CD4-positive, alpha-beta memory T cell (primary cell): ENCODE measurements at regions not wholly inside any gene's neighbourhood (a gene's known extent, or its start where the extent isn't known, plus 50 kb on each side); places are given as distances from the start of the nearest gene placed in this dataset.

ENCODE experiments used
- CTCF ChIA-PET: fragments of 350-600 bp; sonication (Branson Sonifier 250); formaldehyde crosslinking; loops from one replicate; lab custom pipeline; 2021; ENCODE audit warnings: inconsistent platforms; ENCODE audit not compliant: partially characterized antibody; lab: Charles Lee
- POLR2A ChIA-PET: fragments of 350-600 bp; sonication (Branson Sonifier 250); formaldehyde crosslinking; loops from one replicate; lab custom pipeline; 2021; ENCODE audit not compliant: partially characterized antibody; lab: Charles Lee
- DNase-seq, 5 donors: peaks; one replicate each; pipeline versions ENCODE4 v3.0.0 to v3.0.0-alpha.2; 2020 to 2022; ENCODE audit warnings: mixed read lengths in 1 of 5
- H3K27ac ChIP-seq: one replicate; pipeline ENCODE4 v1.7.0; 2013; ENCODE audit warnings: low read depth, low read length
- H3K27me3 ChIP-seq: 2 replicates; pipeline ENCODE4 v1.7.0; 2013; ENCODE audit warnings: mild to moderate bottlenecking, low read length, moderate library complexity; ENCODE audit not compliant: insufficient read depth
- H3K36me3 ChIP-seq: 2 replicates; pipeline ENCODE4 v1.7.0; 2013; ENCODE audit warnings: mild to moderate bottlenecking, low read length, moderate library complexity; ENCODE audit not compliant: insufficient read depth
- H3K4me1 ChIP-seq: 2 replicates; pipeline ENCODE4 v1.7.0; 2013; ENCODE audit warnings: mild to moderate bottlenecking, low read length, moderate library complexity; ENCODE audit not compliant: insufficient read depth
- H3K4me3 ChIP-seq, 2 donors: one replicate each; pipeline ENCODE4 v1.7.0; 2013; ENCODE audit warnings: low read length in 2 of 2, mild to moderate bottlenecking in 1 of 2
- H3K9me3 ChIP-seq, 2 donors: one replicate each; pipeline ENCODE4 v1.7.0; 2013; ENCODE audit warnings: low read length in 2 of 2, control low read depth in 1 of 2; ENCODE audit not compliant: control insufficient read depth in 1 of 2
- H3K27ac Mint-ChIP-seq, 7 donors: one replicate each; pipeline ENCODE4 v1.8.0; 2020 to 2021; ENCODE audit warnings: mixed read lengths in 7 of 7, mild to moderate bottlenecking in 6 of 7, inconsistent platforms in 3 of 7, moderate library complexity in 3 of 7
- H3K27me3 Mint-ChIP-seq, 2 donors: one replicate each; pipeline ENCODE4 v1.8.0; 2020 to 2021; ENCODE audit warnings: mixed read lengths in 2 of 2
- H3K36me3 Mint-ChIP-seq, 2 donors: one replicate each; pipeline ENCODE4 v1.8.0; 2020 to 2021; ENCODE audit warnings: mixed read lengths in 2 of 2, inconsistent platforms in 1 of 2, mild to moderate bottlenecking in 1 of 2
- H3K4me1 Mint-ChIP-seq, 4 donors: one replicate each; pipeline ENCODE4 v1.8.0; 2020 to 2021; ENCODE audit warnings: mixed read lengths in 4 of 4, mild to moderate bottlenecking in 1 of 4
- H3K4me3 Mint-ChIP-seq, 8 donors: one replicate each; pipeline ENCODE4 v1.8.0; 2020 to 2021; ENCODE audit warnings: mixed read lengths in 8 of 8, mild to moderate bottlenecking in 7 of 8, moderate library complexity in 6 of 8, inconsistent platforms in 3 of 8
- H3K9me3 Mint-ChIP-seq, 8 donors: one replicate each; pipeline ENCODE4 v1.8.0; 2020 to 2021; ENCODE audit warnings: mixed read lengths in 8 of 8, mild to moderate bottlenecking in 5 of 8, inconsistent platforms in 3 of 8, moderate library complexity in 1 of 8
- intact Hi-C: fragments of 100-400 bp; cut with micrococcal nuclease; formaldehyde crosslinking; loops from one replicate; pipeline ENCODE4 v1.15.1; 2023

DNA sequence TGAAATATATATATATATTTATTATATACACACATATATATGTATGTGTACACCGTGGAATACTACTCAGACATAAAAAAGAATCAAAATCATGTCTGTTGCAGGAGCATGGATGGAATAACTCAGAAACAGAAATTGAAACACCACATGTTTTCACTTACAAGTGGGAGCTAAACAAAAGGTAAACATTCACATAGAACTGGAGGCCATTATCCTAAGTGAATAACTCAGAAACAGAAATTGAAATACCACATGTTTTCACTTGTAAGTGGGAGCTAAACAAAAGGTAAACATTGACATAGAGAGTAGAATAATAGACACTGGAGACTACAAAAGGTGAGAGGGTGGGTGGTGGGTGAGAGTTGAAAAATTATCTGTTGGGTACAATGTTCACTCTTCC is 171.5 kb upstream of the GOLIM4 start:
- no peak for DNase-seq
- Mint-ChIP-seq H3K4me3 (no peak overlapping the region), H3K4me1 (no peaks in the 10 kb centered on the region), H3K9me3 (peaks cover 0 to 2% (median 0%) of the 10 kb centered on the region in 8 donors), H3K27me3 (no peaks in the 10 kb centered on the region), H3K27ac (no peak overlapping the region), H3K36me3 (no peaks in the 10 kb centered on the region)
- no peaks in the 10 kb centered on the region for H3K36me3 ChIP-seq
- no peak overlapping the region for H3K27ac ChIP-seq
- H3K9me3 ChIP-seq, result no peaks in the 10 kb centered on the region
- H3K27me3 ChIP-seq, result no peaks in the 10 kb centered on the region
- H3K4me1 ChIP-seq, result no peaks in the 10 kb centered on the region
- ChIA-PET CTCF (no interaction called here), POLR2A (no interaction called here)
- no peak overlapping the region for H3K4me3 ChIP-seq
- intact Hi-C loops, result no loop called here

DNA sequence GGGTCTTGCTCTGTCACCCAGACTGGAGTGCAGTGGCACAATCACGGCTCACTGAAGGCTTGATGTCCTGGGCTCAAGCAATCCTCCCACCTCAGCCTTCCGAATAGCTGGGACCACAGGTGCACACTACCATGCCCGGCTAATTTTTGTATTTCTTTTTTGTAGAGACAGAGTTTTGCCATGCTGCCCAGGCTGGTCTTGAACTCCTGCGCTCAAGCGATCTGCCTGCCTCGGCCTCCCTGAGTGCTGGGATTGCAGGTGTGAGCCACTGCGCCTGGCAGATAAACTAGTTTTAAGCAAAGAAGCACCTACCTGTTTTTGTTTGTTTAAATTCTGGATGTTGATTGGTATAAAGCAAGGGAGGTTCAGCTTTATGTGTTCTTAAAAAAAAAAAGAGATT is 170.6 kb upstream of the GOLIM4 start:
- Histone ChIP-seq H3K27ac (no peak overlapping the region), H3K36me3 (no peaks in the 10 kb centered on the region), H3K9me3 (no peaks in the 10 kb centered on the region), H3K4me1 (no peaks in the 10 kb centered on the region), H3K4me3 (no peak overlapping the region), H3K27me3 (no peaks in the 10 kb centered on the region)
- H3K27ac Mint-ChIP-seq, result no peak overlapping the region
- POLR2A ChIA-PET, result no interaction called here
- H3K9me3 Mint-ChIP-seq, result peaks cover 0 to 4% (median 0%) of the 10 kb centered on the region in 8 donors
- CTCF ChIA-PET, result no interaction called here
- H3K4me3 Mint-ChIP-seq, result no peak overlapping the region
- intact Hi-C loops, result no loop called here
- H3K36me3 Mint-ChIP-seq, result no peaks in the 10 kb centered on the region
- no peak for DNase-seq
- no peaks in the 10 kb centered on the region for H3K27me3 Mint-ChIP-seq
- H3K4me1 Mint-ChIP-seq, result no peaks in the 10 kb centered on the region

DNA sequence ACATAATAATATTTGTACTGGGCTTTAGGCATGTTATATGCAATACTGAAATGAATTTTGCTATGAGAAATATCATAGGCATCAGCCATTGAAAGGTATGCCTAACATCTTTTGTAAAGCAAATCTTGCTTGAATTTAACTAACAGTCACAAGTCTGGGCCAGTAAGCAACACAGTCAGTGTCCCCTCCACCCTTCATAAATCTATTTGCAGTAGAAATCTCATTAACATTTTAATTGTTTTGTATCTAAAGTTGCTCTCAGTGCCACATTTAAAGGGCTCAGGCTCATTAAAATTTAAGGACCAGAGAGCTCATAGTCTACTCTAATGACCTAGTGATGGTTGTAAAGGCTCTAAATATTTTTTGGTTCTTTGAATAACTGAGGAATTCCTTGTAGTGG is 167.2 kb upstream of the GOLIM4 start:
- Histone ChIP-seq H3K4me3 (no peak overlapping the region), H3K9me3 (no peaks in the 10 kb centered on the region), H3K27me3 (no peaks in the 10 kb centered on the region), H3K4me1 (no peaks in the 10 kb centered on the region), H3K27ac (no peak overlapping the region), H3K36me3 (no peaks in the 10 kb centered on the region)
- no peak for DNase-seq
- ChIA-PET CTCF (no interaction called here), POLR2A (no interaction called here)
- H3K36me3 Mint-ChIP-seq, result no peaks in the 10 kb centered on the region
- H3K27me3 Mint-ChIP-seq, result peaks cover 0 to 1% of the 10 kb centered on the region in 2 donors
- H3K4me1 Mint-ChIP-seq, result no peaks in the 10 kb centered on the region
- intact Hi-C loops, result no loop called here
- no peak overlapping the region for H3K4me3 Mint-ChIP-seq
- no peak overlapping the region for H3K27ac Mint-ChIP-seq
- peaks cover 0 to 8% (median 0%) of the 10 kb centered on the region in 8 donors for H3K9me3 Mint-ChIP-seq

GRCh38 chr3:168260859-168261258 is 165.1 kb upstream of the GOLIM4 start:
- Mint-ChIP-seq H3K9me3 (peaks cover 0 to 8% (median 2%) of the 10 kb centered on the region in 8 donors), H3K27ac (no peak overlapping the region), H3K36me3 (no peaks in the 10 kb centered on the region), H3K27me3 (peaks cover 0 to 1% of the 10 kb centered on the region in 2 donors), H3K4me3 (no peak overlapping the region), H3K4me1 (no peaks in the 10 kb centered on the region)
- Histone ChIP-seq H3K4me1 (no peaks in the 10 kb centered on the region), H3K36me3 (no peaks in the 10 kb centered on the region), H3K27me3 (no peaks in the 10 kb centered on the region), H3K27ac (no peak overlapping the region), H3K4me3 (no peak overlapping the region), H3K9me3 (no peaks in the 10 kb centered on the region)
- DNase-seq, result no peak
- intact Hi-C loops, result no loop called here
- POLR2A ChIA-PET, result no interaction called here
- CTCF ChIA-PET, result no interaction called here

- Mint-ChIP-seq H3K27me3 (peaks cover 22 to 26% of the 10 kb centered on the region in 2 donors), H3K27ac (no peak overlapping the region), H3K9me3 (peaks cover 0 to 7% (median 5%) of the 10 kb centered on the region in 8 donors), H3K4me3 (no peak overlapping the region), H3K4me1 (peaks cover 4 to 13% (median 6%) of the 10 kb centered on the region in 4 donors), H3K36me3 (no peaks in the 10 kb centered on the region)
- Histone ChIP-seq H3K9me3 (no peaks in the 10 kb centered on the region), H3K27ac (no peak overlapping the region), H3K4me3 (no peak overlapping the region), H3K27me3 (no peaks in the 10 kb centered on the region), H3K36me3 (no peaks in the 10 kb centered on the region), H3K4me1 (no peaks in the 10 kb centered on the region)
- ChIA-PET CTCF (no interaction called here), POLR2A (no interaction called here)
- no peak for DNase-seq
- intact Hi-C loops, result no loop called here
Observed at GRCh38 chr3:168251371-168251770, 155.6 kb upstream of the GOLIM4 start.

DNA sequence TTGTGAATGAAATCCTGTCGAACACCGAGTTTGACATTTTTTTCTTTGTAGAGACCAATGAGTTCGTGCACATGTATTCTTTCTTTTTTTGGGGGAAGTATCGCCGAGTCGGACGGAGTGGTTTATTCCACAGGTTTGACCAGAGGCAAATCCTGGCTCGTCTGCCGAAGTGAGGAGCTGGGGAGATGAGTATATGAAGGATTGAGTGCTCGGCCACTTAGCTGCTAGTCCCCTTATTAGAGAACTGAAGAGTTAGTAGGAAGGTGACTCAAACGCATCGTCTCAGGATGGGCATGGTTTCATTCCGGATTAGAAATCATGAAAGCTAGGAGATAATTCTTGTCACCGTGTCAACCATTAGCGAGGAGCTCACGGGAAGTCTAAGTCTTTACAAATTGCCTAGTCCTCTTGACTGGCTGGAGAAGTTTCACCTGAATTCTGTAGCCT is 154.7 kb upstream of the GOLIM4 start:
- DNase-seq, result no peak
- ChIA-PET CTCF (no interaction called here), POLR2A (no interaction called here)
- Mint-ChIP-seq H3K9me3 (peaks cover 0 to 7% (median 4%) of the 10 kb centered on the region in 8 donors), H3K4me3 (peak overlapping the region in 3 of 8 donors; percentile 55 to 66 (median 57)), H3K27ac (no peak overlapping the region), H3K36me3 (no peaks in the 10 kb centered on the region), H3K27me3 (peaks cover 22 to 26% of the 10 kb centered on the region in 2 donors), H3K4me1 (peaks cover 4 to 13% (median 6%) of the 10 kb centered on the region in 4 donors)
- Histone ChIP-seq H3K27me3 (no peaks in the 10 kb centered on the region), H3K36me3 (no peaks in the 10 kb centered on the region), H3K4me1 (no peaks in the 10 kb centered on the region), H3K9me3 (no peaks in the 10 kb centered on the region), H3K4me3 (no peak overlapping the region), H3K27ac (no peak overlapping the region)
- intact Hi-C loops, result no loop called here

DNA sequence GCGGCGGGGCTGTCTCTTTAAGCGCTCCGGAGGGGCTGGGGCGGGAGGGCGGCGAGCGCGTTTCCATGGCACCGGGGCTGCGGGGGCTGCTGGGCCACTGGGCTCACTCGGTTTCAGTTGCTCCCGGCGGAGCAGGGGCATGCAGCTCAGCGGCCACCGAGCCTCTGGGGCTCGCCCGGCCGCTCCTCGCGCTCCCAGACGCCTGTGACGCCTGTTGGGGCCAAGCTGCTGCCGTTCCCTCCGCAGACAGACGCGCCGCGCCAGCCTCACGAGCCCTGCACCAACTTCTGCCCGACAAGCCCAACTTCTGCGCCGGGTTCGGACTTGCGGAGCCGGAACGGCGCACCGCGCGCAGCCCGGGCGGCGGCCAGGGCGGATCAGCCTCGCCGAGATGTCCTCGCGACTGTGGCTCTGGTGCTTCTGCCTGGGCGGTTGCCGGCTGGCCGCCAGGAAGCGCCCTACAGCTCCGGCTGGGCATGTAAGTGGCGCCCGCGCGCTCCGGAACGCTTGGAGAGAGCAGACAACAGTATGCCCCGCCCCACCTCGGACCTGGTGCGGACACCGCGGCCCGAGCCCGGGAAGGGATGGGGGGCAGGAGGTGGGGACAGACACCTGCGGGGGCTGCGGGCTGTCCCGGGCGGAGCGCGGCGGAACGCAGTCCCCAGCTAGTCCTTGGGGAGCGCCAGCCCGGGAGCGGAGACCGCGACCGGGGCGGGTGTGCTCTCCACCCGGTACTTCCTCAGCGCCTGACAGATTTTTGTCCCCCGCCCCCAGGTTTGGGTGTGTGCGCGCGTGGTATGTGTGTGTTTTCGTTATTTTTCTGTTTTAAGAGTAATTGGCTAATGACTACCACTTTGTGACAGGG is 154.1 kb upstream of the GOLIM4 start:
- CTCF ChIA-PET, result no interaction called here
- H3K27ac ChIP-seq, result no peak overlapping the region
- H3K4me3 ChIP-seq, result no peak overlapping the region
- POLR2A ChIA-PET, result no interaction called here
- no peaks in the 10 kb centered on the region for H3K36me3 ChIP-seq
- H3K27me3 ChIP-seq, result no peaks in the 10 kb centered on the region
- Mint-ChIP-seq H3K36me3 (no peaks in the 10 kb centered on the region), H3K4me1 (peaks cover 4 to 13% (median 6%) of the 10 kb centered on the region in 4 donors), H3K9me3 (peaks cover 0 to 7% (median 3%) of the 10 kb centered on the region in 8 donors), H3K4me3 (peak overlapping the region in 3 of 8 donors; percentile 55 to 66 (median 57)), H3K27ac (no peak overlapping the region), H3K27me3 (peaks cover 22 to 26% of the 10 kb centered on the region in 2 donors)
- no peaks in the 10 kb centered on the region for H3K4me1 ChIP-seq
- intact Hi-C loops, result no loop called here
- no peak for DNase-seq
- no peaks in the 10 kb centered on the region for H3K9me3 ChIP-seq
